ENCODE measurements at regions not wholly inside any gene's neighbourhood (a gene's known extent, or its start where the extent isn't known, plus 50 kb on each side); places are given as distances from the start of the nearest gene placed in this dataset.

- no peak for DNase-seq
Measured at GRCh38 chr6:6836609-6837406, 248.3 kb downstream of the LY86 start.

GRCh38 chr6:6837541-6838080 lies 249.1 kb downstream of the LY86 start:
- DNase-seq: no peak

- DNase-seq: peak in 1 of 56 donors; percentile 3
Measured at GRCh38 chr6:6840831-6841291, 252.3 kb downstream of the LY86 start.

- no peak for DNase-seq
Measured at GRCh38 chr6:6841571-6841970, 253.1 kb downstream of the LY86 start.

- no peak for DNase-seq
Measured at GRCh38 chr6:6842291-6842690, 253.8 kb downstream of the LY86 start.

GRCh38 chr6:6843057-6843627 lies 254.6 kb downstream of the LY86 start:
- no peak for DNase-seq

- DNase-seq: no peak
Measured at GRCh38 chr6:6843777-6844176, 255.3 kb downstream of the LY86 start.

GRCh38 chr6:6844530-6844929 lies 256.0 kb downstream of the LY86 start:
- DNase-seq: no peak

GRCh38 chr6:6845603-6846002 lies 257.1 kb downstream of the LY86 start:
- no peak for DNase-seq

- no peak for DNase-seq
Measured at GRCh38 chr6:6847591-6847990, 259.1 kb downstream of the LY86 start.

GRCh38 chr6:6851059-6851948 lies 256.5 kb upstream of the RREB1 start:
- peak in 3 of 56 donors; percentile 13 to 21 (median 16) for DNase-seq

GRCh38 chr6:6851949-6852261 lies 255.9 kb upstream of the RREB1 start:
- DNase-seq: no peak

GRCh38 chr6:6856538-6857523 lies 250.9 kb upstream of the RREB1 start:
- DNase-seq: peak in 3 of 56 donors; percentile 4 to 18 (median 8)

- DNase-seq: no peak
Measured at GRCh38 chr6:6857528-6857927, 250.2 kb upstream of the RREB1 start.

- no peak for DNase-seq
Measured at GRCh38 chr6:6858533-6858982, 249.2 kb upstream of the RREB1 start.

- no peak for DNase-seq
Measured at GRCh38 chr6:6859105-6859504, 248.7 kb upstream of the RREB1 start.

- no peak for DNase-seq
Measured at GRCh38 chr6:6859722-6860121, 248.0 kb upstream of the RREB1 start.

GRCh38 chr6:6860863-6861262 lies 246.9 kb upstream of the RREB1 start:
- DNase-seq: no peak

- DNase-seq: no peak
Measured at GRCh38 chr6:6861351-6861894, 246.3 kb upstream of the RREB1 start.

GRCh38 chr6:6861995-6862394 lies 245.8 kb upstream of the RREB1 start:
- no peak for DNase-seq

Data from amygdala (tissue), 56 donors.